HG02981 (cell line): ENCODE measurements at regions not wholly inside any gene's neighbourhood (a gene's known extent, or its start where the extent isn't known, plus 50 kb on each side); places are given as distances from the start of the nearest gene placed in this dataset.

Experiments
- ATAC-seq: cut with Tn5 transposase; IDR thresholded peaks from one replicate; pipeline ENCODE4 v1.9.1; 2021; ENCODE audit warnings: mild to moderate bottlenecking, moderate library complexity; ENCODE audit not compliant: unreplicated experiment

DNA sequence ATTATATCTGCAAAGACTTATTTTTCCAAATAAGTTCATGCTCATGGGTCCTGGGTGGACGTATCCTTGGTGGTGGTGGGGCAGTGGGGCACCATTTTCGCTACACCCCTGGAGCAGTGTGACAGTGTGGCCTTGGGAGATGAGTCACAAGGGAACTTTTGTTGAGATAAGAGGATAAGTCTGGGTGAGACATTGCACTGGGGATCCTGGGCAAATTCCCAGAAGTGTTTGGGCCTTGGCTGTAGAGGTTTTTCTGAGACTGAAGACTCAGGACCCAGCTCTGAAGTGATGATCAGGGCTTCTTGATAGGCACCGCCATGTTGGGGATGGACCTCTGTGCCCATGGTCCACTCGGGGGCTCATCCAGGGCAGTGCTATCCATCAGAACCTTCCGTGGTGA lies 149.4 kb downstream of the MACROH2A1 start:
- ATAC-seq = no peak

DNA sequence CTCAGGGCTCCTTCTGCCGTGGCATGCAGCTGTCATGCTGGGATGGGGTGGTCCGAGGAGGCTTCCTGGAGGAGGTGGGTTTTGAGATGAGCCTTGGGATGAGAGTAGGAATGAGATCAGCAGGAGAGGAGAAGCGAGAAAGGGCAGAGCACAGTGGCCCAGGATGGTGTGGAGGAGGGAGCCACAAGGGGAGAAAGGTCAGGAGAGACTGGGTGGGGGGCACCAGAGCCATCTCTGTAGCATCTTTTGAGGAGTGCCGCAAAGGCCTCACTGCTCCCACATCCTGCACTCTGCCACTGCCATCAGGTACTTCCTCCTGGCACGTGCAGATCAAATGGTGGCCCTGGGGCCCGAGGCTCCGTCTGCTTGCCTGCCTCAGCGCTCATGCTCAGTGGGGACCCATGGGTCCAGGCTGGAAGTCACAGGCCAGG lies 150.2 kb downstream of the MACROH2A1 start:
- ATAC-seq = no peak

DNA sequence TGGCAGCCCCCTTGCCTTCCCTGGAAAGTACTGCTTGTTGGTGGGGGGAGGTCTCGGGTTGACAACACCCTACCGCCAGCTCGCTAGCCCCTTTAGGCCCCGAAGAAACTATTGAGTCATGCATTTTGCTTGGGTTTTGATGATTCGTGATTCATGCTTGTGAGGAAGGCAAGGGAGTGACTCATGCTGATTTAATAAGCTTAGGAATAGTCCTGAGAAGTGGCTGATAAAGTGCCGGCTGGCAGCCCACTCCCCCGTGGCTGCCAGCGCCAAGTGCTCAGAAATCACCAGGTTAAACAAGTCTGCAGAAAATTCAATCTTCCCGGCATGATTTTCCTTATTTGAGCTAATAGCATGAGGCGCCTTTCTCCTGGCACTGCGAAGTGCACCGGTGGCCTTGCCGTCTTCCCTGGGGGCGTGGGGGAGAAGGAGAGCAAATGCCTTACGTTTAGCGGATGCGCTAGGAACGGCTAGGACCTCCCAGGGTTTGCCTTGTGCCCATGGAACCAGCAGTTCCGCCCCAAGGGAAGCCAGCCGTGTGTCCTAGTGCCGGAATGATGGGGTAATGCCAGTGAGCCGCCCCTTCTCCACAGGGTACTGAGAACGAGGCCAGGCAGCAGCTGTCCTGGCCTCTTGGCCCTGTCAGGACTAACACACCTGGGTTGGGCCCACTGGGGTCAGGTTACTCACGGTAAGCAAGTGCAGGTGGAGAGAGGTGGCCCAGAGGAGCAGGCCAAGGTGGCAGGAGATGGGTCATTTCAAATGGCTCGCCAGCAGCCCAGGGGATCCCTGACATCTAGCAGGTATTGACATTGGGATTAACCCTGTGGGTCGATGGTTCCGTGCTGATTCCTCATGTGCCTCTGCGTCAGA lies 151.9 kb downstream of the MACROH2A1 start:
- no peak for ATAC-seq

DNA sequence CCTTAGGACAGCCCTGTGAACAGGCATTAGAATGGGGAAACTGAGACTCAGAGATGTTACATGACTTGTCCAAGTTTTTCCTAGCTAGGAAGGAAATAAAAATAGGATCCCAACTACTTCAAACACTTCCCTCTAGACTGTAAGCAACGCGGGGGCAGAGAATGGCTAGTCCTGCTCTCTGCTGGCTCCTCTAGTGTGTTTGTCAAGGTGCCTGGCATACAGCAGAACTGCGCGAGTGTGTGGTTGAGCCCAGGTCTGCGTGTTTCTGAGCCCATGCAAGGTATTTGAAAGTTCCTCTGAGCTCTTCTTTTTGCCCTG lies 152.5 kb downstream of the MACROH2A1 start:
- no peak for ATAC-seq

DNA sequence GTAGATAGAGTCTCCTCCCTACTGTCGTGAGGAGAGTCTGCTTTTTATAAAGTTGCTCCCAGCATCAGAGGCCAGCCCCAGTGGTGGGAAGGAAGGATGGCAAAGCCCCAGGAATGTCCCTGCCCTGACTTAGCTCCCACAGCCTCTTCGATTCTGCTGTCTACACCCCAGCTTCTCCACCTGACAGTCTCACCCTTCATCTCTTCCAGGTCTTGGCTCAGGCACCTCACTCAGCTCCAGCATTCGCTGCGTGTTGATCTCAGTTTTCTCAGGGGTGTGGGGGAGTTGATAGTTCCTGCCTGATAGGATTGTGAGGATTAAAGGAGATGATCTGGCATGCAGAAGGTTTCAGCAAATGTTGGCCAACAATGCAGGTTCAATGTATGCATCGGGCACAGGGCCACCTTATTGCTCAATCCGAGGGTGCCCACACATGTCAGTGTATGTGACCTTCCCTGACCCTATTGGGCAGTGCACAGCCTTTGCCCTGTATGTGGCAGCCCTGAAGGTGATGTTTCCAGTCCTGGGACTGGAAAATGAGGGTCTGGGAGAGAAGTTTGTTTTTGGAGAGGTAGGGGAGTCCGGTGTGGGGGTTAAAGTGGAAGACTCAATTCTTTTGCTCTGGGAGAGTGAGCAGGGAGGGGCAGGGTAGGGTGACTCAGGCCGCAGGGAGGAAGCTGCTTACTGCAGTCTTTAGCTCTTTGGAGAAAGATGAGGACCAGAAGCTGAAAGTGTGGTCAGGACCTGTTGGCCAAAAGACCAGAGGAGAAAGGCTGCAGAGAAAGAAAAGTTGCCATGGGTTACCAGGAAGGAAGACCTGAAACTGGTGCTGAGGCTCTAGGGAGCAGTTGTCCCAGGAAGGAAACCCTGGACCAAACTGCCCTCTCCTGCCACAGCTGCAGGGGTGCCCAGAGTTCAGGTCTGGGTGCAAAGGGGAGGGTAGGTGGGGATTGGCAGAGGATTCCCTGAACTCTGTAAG lies 153.2 kb downstream of the MACROH2A1 start:
- no peak for ATAC-seq

DNA sequence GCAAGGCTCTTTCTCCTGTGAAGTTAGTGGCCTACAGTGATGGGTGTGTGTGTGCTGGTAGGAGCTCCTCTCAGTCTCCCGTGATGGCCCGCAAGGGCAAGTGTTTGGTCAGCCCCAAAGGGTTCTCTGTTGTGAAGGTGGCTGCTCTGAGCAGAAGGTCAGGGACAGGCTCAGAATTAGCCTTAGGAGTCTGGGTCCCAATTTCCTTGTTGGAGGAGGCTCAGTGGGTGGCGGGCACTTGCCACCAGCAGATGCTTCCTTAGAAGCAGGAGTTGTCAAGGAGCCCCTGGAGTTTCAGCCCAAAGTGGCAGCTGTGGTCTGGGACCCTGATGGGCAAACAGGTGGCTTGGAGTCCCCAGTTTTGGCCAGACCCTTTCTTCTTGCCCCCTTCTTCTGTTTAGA lies 154.4 kb downstream of the MACROH2A1 start:
- ATAC-seq = no peak

DNA sequence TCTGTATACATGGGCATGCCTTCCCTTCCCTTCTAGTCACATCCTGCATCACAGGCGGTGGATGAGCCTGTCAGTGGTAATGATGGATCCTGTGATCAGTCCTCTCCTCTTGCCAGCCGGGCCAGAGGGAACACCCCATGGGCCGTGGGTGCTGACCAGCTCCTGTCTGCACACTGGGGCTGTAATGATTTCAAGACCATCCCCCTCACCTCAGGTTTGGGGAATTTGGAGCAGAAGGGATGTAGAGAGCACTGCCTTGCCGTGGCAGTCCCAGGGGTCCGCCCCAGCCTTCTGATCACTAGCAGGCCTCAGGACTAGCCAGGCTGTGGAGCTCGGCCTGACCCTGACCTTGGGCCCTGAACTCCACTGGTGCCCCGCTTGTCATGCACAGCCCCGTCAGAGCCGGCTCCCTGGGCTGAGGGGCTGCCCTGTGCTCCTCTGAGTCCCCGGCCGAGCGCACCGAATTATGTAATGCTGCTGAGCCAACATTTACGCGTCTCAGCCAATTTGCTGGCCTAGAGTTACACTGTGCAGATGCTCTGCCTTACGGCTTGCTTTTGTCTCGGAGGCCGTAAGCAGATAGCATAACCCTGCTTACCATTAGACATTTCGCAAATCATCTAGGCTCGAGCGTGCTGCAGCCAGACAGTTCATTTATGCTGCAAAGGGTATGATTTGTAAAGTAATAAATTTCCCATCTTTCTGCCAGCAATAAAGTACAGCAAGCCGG lies 155.3 kb downstream of the MACROH2A1 start:
- ATAC-seq = no peak

DNA sequence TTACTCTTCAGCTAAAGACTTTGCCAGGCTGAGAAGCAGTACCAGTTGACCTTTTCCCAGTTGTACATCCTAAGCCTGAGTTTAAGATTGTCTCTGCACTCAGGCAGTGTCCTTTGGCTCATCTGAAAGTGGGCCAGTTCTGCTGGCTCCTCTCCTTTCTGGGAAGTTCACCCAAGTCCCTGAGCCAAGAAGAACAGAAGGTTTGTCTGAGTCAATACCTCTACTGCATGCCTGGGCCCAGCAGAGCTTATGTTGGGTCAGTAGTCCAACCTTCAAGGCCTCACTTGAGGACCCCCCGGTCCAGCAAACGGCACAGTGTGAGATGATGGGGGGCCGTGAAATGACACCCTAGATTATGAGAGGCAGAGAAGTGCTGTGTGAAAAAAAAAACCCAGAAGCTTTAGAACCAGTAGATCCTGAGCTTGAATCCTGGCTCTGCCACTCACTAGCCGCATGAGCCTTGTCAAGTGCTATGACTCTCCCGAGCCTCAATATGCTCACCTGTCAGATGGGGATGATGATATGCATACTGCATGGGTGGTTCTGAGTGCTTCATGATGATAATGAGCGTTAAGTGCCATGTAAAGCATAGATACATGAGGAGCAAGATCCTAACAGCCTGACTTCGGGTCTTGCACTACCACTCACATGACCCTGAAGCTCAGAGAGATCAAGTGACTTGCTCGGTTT lies 156.0 kb downstream of the MACROH2A1 start:
- ATAC-seq = no peak

DNA sequence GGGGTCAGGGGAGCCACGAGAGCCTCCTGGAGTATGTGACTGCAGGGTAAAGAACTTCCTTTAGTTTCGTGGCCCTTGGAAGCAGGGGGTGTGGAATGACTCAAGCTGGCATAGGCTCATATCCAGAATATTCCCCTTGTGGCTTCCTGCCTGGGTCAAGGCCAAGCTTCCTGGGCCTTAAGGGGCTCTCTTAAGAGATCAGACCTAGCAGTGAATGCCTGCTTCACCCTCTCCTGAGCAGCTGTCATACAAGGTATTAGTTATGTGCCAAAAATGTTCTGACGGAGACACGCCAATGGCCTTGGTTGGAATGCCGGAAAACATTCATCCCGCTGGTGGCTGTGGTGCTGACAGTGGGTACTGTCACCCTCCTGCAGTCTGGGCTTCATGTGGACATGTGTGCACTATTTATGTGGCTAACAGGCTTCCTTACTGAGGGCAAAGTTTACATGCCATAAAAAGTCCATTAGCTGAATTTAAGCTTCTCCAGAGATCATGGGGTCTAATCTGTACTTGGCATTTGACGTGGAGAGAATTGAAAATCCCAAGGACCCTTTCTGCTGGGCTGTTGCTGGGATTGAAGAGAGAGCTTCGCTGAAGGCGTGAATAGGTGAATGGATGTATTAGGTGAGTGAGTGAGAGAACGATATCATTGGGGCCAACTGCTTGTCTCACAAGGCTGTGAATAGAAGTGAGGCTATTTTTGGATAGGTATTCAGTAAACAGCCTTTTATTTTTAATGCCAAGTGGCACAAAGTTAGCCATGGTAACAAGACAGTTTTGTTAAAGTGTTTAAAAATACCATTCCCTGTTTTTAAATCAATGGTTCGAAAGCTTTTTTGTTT lies 156.8 kb downstream of the MACROH2A1 start:
- ATAC-seq = no peak

DNA sequence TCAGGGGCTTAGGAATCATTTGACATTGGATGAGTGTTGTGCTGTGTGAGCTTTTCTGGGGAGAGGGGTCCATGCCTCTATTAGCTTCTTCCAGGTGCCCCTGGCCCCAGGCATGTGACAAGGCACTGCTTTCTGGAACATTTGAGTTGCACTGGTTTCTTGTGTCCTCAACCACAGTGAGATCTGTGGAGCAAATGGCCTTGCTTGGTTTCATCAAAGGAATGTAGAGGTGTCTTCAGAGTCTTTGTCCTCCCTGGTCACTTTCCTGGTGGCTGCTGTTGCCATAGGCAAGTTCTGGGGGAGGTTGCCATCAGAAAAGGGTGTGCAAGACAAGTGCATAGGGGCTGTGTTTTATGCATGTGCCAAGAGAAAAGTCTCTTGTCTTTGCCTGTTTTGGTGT lies 157.5 kb downstream of the MACROH2A1 start:
- ATAC-seq = no peak

DNA sequence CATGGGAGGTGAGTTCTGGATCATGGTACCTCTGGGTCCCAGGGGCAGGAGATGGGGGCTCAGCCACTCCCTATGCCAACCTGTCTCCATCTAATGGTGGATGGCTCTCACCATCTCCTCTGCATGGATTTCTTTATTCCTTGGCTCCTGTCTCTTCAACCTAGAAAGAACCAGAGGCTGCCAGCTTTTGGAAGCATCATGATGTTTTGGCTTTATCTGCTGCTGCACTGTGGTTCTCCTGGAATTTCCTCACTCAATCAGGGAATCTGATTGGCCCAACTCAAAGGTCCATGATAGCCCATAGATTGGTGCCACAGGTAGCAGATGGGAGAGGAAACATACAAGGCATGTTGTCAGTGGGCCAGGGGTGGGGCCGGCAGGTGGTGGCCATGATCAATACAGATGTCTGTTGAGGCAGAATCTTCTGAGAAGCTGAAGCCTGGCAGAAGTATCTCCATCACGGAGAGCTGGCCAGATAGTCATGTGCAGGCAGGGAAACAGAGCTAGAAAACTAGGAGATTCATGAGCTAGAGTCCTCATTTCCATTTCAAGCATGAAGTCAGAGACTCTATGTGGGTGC lies 158.2 kb downstream of the MACROH2A1 start:
- ATAC-seq = no peak

DNA sequence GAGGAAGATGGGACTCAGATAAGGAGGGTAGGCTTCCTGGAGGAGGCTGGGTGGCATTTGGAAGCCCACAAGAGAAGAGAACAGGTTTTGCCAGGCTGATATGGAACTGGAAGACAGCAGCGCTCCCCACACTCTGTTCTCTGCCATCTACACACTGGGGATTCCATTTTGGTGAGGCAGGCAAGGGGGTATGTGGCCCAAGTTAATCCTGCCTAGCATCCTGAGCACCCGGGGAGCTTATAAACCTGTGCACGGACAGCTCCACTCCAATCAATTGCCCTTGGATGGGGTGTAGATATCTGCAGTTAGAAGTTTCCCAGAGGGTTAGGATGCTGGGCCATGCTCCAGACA lies 158.8 kb downstream of the MACROH2A1 start:
- no peak for ATAC-seq

DNA sequence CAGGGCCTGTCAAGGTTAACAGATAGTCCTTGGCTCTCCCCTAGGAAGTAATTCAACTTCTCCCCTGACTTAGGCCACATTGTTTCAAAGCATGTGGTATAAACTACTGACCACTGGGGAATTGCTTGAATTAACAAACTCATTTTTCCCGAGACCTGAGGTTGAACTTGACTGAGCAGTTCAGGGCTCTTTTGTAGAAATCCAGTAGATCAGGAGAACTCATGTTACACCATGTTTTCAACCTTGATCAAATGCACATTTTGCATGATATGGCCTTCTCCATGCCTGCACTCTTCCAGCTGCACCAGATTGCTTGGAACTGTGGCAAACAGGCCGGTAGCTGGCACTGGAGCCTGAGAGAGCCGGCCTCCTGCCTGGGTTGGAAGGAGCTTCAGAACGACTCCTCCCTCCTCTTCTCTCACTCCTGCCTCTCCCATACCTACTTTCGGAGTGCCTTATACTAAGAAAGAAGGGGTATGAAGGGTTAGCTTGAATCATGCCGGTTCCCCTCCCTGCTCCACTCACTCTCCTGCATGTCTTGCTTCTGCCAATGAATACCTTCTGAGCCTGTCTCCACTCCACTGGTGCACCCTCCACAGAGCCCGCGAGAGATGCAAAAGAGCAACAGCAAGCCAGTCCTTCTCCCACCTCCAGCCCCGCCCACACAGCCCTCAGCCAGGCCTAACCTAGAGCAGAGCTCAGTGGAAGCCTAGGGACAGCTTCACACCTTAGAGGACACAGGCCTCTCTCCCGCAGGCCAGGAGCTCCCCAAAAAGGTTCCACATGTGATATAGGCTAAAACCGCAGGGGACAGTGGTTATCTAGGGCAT lies 159.4 kb downstream of the MACROH2A1 start:
- no peak for ATAC-seq

DNA sequence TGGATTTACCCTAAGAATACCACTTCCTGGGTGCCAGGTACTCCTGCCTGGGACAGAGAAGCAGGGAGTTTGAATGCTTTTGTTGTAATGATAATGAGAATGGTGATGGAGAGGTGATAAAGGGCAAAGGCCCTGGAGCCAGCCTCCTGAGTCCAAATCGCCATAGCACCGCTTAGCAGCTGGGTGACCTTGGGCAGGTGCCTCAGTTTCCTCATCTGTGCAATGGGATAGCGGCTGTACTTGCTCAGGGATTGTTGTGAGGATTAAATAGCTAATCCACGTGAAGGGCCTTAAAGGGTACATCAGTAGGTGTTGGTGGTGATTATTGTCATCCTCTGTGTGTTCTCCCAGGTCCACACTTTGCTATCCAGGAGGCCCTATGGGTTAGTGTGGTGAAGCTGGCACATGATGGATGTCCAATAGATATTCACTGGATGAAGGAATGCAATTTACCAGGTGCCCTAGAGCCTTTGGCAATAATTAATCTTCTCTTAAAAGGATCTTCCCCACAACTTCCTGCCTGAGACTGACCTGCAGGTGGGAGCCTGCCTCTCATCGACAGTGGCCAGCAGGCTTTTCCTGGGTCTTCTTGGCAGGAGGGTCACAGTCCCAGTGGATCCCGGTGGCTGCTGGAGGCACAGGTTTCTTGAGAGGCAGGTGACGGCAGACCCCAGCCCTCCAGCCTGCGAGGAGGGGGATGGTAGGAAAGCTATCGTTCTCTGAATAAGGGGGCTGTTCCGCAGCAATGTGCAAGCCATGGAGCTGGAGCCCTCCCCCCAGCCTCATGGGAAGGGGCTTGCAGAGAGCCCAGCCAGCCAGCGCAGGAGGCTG lies 160.2 kb downstream of the MACROH2A1 start:
- ATAC-seq = no peak

DNA sequence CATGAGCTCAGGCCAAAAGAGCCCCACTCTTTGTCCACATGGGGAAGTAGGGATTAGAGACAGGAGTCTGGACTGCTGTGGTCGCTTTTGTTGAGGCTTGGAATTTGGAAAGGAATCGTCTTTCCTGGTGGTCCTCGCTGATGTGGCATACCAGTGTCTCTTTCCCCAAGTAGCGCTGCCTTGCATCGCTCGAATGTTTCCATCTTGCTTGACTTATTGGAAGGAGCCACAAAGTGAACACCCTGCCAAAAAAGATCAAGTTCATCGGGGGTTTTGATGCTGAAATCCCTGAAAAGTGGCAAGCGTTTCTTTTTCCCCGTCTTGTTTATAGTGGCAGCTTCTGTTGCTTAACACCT lies 161.3 kb downstream of the MACROH2A1 start:
- ATAC-seq = no peak

DNA sequence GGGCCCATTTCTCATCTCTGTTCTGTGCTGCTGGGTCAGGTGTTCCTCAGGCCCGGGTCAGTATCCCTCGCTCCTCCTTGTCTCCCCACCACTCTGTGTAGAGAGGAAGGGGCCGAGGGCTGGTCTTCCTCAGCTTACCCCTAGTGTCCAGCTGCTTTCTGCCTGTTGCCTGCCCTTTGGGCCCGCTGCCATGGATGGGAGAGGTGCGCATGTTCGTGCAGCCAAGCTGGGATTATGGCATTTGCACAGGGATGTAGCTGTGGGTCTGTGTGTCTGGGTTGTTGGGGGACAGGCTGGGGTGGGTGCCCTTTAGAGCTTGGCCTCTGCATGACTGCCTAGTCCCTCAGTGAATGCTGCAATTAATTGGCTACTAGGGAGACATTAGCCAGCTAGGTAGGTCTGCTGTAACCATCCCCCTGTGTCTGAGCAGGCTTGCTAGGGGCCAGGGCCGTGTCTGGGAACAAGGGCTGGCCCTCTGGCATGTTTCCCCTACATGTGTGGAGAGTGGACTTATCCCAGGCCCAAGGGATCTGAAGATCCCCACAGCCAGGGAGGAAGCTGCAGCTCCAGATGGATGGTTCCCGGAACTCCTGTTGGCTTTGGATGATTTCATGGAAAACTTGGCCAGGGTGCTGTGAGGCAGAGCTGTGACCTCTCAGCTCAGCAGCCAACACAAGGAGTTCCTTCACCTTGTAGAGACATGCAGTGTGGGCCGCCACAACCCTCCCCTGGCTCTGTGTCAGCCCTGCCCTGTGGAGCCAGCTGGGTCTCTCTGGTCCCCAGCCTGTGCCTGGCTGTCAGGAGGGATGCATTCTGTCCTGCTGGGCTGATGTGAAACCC lies 161.9 kb downstream of the MACROH2A1 start:
- ATAC-seq = no peak
